Smooth muscle cell (in vitro differentiated cells): ENCODE measurements at regions not wholly inside any gene's neighbourhood (a gene's known extent, or its start where the extent isn't known, plus 50 kb on each side); places are given as distances from the start of the nearest gene placed in this dataset.
A peak's percentile ranks its signal among the peaks of the same experiment; 100 is the strongest.

Experiments
- DNase-seq: peaks from one replicate; lab custom pipeline; 2025; ENCODE audit not compliant: unreplicated experiment; lab: John Stamatoyannopoulos, UW
- H2AFZ ChIP-seq: fragments of 200-600 bp; sonication (generic); 2 replicates; pipeline ENCODE4 v1.6.0; 2016; ENCODE audit warnings: antibody characterized with exemption, low read depth, mild to moderate bottlenecking
- H3F3A ChIP-seq: fragments of 200-600 bp; sonication (generic); 2 replicates; pipeline ENCODE4 v1.6.0; 2017; ENCODE audit warnings: antibody characterized with exemption, low read depth
- H3K27ac ChIP-seq: fragments of 200-600 bp; sonication (generic); 2 replicates; pipeline ENCODE4 v1.5.1; 2016; ENCODE audit warnings: low read depth, mild to moderate bottlenecking
- H3K27me3 ChIP-seq: fragments of 200-600 bp; sonication (generic); 2 replicates; pipeline ENCODE4 v1.6.1; 2016; ENCODE audit warnings: low read depth, mild to moderate bottlenecking
- H3K36me3 ChIP-seq: fragments of 200-600 bp; sonication (generic); 2 replicates; pipeline ENCODE4 v1.5.1; 2016; ENCODE audit warnings: low read depth
- H3K4me1 ChIP-seq: fragments of 200-600 bp; sonication (generic); 2 replicates; pipeline ENCODE4 v1.5.1; 2016; ENCODE audit warnings: low read depth
- H3K4me2 ChIP-seq: fragments of 200-600 bp; sonication (generic); 2 replicates; pipeline ENCODE4 v1.6.0; 2016; ENCODE audit warnings: mild to moderate bottlenecking
- H3K4me3 ChIP-seq: fragments of 200-600 bp; sonication (generic); 2 replicates; pipeline ENCODE4 v1.5.1; 2016; ENCODE audit warnings: mild to moderate bottlenecking
- H3K79me2 ChIP-seq: fragments of 200-600 bp; sonication (generic); 2 replicates; pipeline ENCODE4 v1.6.0; 2016; ENCODE audit warnings: low read depth, mild to moderate bottlenecking
- H3K9ac ChIP-seq: fragments of 200-600 bp; sonication (generic); 2 replicates; pipeline ENCODE4 v1.6.0; 2016; ENCODE audit warnings: low read depth
- H3K9me3 ChIP-seq: fragments of 200-600 bp; sonication (generic); replicated peaks from 2 replicates; pipeline ENCODE4 v1.5.1; 2016; ENCODE audit warnings: low read depth
- H4K20me1 ChIP-seq: fragments of 200-600 bp; sonication (generic); 2 replicates; pipeline ENCODE4 v1.6.0; 2016; ENCODE audit warnings: low read depth
- CTCF ChIP-seq: fragments of 200-600 bp; sonication (generic); IDR thresholded peaks from 2 replicates; pipeline ENCODE4 v1.5.1; 2017; ENCODE audit warnings: borderline replicate concordance, mild to moderate bottlenecking, antibody characterized with exemption; ENCODE audit not compliant: insufficient read depth, poor library complexity, severe bottlenecking
- WGBS: methylation state at CpG from one replicate; pipeline ENCODE4 v1.1.7; 2016; ENCODE audit warnings: low lambda C conversion rate; 5-methylcytosine and 5-hydroxymethylcytosine counted together

GRCh38 chr11:119509969-119510401 is 87.0 kb upstream of the THY1 start:
- Histone ChIP-seq H3K79me2 (no peaks in the 10 kb centered on the region), H2AFZ (no peak overlapping the region), H3K27ac (peak overlapping the region; percentile 28), H3K4me3 (no peak overlapping the region), H4K20me1 (no peaks in the 10 kb centered on the region), H3K9ac (no peak overlapping the region), H3K4me1 (no peaks in the 10 kb centered on the region), H3K27me3 (peaks cover 14% of the 10 kb centered on the region), H3K9me3 (no peaks in the 10 kb centered on the region), H3K36me3 (no peaks in the 10 kb centered on the region), H3K4me2 (no peak overlapping the region), H3F3A (no peaks in the 10 kb centered on the region)
- WGBS: 57% methylated on average over 5 of the region's 5 CpGs
- no peak for TF ChIP-seq CTCF
- DNase-seq: no peak

GRCh38 chr11:119509282-119509841 is 86.4 kb upstream of the THY1 start:
- Histone ChIP-seq H3K4me1 (no peaks in the 10 kb centered on the region), H3K27me3 (peaks cover 14% of the 10 kb centered on the region), H4K20me1 (no peaks in the 10 kb centered on the region), H2AFZ (no peak overlapping the region), H3K79me2 (no peaks in the 10 kb centered on the region), H3K9me3 (no peaks in the 10 kb centered on the region), H3F3A (no peaks in the 10 kb centered on the region), H3K4me2 (no peak overlapping the region), H3K36me3 (no peaks in the 10 kb centered on the region), H3K27ac (peak overlapping the region; percentile 28), H3K4me3 (no peak overlapping the region), H3K9ac (no peak overlapping the region)
- no peak for TF ChIP-seq CTCF
- 74% methylated on average over 4 of the region's 4 CpGs for WGBS
- DNase-seq: no peak

- Histone ChIP-seq H3K4me1 (no peaks in the 10 kb centered on the region), H3K4me2 (no peak overlapping the region), H3K4me3 (no peak overlapping the region), H2AFZ (no peak overlapping the region), H3F3A (no peaks in the 10 kb centered on the region), H4K20me1 (no peaks in the 10 kb centered on the region), H3K9ac (no peak overlapping the region), H3K36me3 (no peaks in the 10 kb centered on the region), H3K27ac (no peak overlapping the region), H3K79me2 (no peaks in the 10 kb centered on the region), H3K27me3 (no peaks in the 10 kb centered on the region), H3K9me3 (no peaks in the 10 kb centered on the region)
- TF ChIP-seq CTCF: no peak
- WGBS: 57% methylated on average over 3 of the region's 3 CpGs
- no peak for DNase-seq
Measured at GRCh38 chr11:119506436-119506835, 83.5 kb upstream of the THY1 start.

- Histone ChIP-seq H3K36me3 (no peaks in the 10 kb centered on the region), H3K4me1 (no peaks in the 10 kb centered on the region), H3K9ac (no peak overlapping the region), H3K27ac (no peak overlapping the region), H3F3A (no peaks in the 10 kb centered on the region), H3K27me3 (no peaks in the 10 kb centered on the region), H3K9me3 (no peaks in the 10 kb centered on the region), H2AFZ (no peak overlapping the region), H3K4me3 (no peak overlapping the region), H4K20me1 (no peaks in the 10 kb centered on the region), H3K79me2 (no peaks in the 10 kb centered on the region), H3K4me2 (no peak overlapping the region)
- 93% methylated on average over 8 of the region's 8 CpGs for WGBS
- TF ChIP-seq CTCF: no peak
- DNase-seq: no peak
Measured at GRCh38 chr11:119505861-119506260, 82.9 kb upstream of the THY1 start.
